ENCODE measurements at regions not wholly inside any gene's neighbourhood (a gene's known extent, or its start where the extent isn't known, plus 50 kb on each side); places are given as distances from the start of the nearest gene placed in this dataset.

GRCh38 chr1:226491093-226491850 is 57.3 kb upstream of the STUM start:
- TF ChIP-seq, protein P1, sequence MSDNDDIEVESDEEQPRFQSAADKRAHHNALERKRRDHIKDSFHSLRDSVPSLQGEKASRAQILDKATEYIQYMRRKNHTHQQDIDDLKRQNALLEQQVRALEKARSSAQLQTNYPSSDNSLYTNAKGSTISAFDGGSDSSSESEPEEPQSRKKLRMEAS (IDR thresholded peaks at IDR 0.05) = no peak
- TF ChIP-seq TAF1 (IDR thresholded peaks at IDR 0.05; ENCODE audit: low read depth) (no peak), CEBPB (IDR thresholded peaks at IDR 0.05) (no peak), REST (IDR thresholded peaks at IDR 0.05; ENCODE audit: low read depth) (no peak), EP300 (IDR thresholded peaks at IDR 0.05; ENCODE audit: borderline replicate concordance) (no peak), TCF12 (IDR thresholded peaks at IDR 0.05; ENCODE audit: low read depth) (no peak), RAD21 (IDR thresholded peaks at IDR 0.05; ENCODE audit: low read depth) (no peak), YY1 (IDR thresholded peaks at IDR 0.05; ENCODE audit: low read depth) (no peak), FOXM1 (IDR thresholded peaks at IDR 0.05; ENCODE audit: borderline replicate concordance, low read depth) (no peak), TEAD4 (IDR thresholded peaks at IDR 0.05) (no peak)

All from Ishikawa (cell line).